H1 (cell line): ENCODE measurements at regions not wholly inside any gene's neighbourhood (a gene's known extent, or its start where the extent isn't known, plus 50 kb on each side); places are given as distances from the start of the nearest gene placed in this dataset.

Experiments
- EGR1 ChIP-seq: IDR thresholded peaks from 2 replicates; pipeline ENCODE4 v1.6.1; 2011; ENCODE audit warnings: low read depth, low read length, borderline replicate concordance
- EZH2 ChIP-seq: fragments of 200-600 bp; sonication (generic); IDR thresholded peaks from 2 replicates; pipeline ENCODE4 v1.7.1; 2012; ENCODE audit warnings: low read depth, mild to moderate bottlenecking, moderate library complexity, low read length, inconsistent platforms; ENCODE audit not compliant: severe bottlenecking
- FOSL1 ChIP-seq: IDR thresholded peaks from 2 replicates; pipeline ENCODE4 v1.6.1; 2011; ENCODE audit warnings: mild to moderate bottlenecking, low read depth, low read length, moderate library complexity; ENCODE audit not compliant: insufficient read depth
- POLR2AphosphoS5 ChIP-seq: IDR thresholded peaks from 2 replicates; pipeline ENCODE4 v1.6.1; 2011; ENCODE audit warnings: low read depth, low read length
- RAD21 ChIP-seq, 2 experiments: IDR thresholded peaks in 1 of 2; conservative IDR thresholded peaks in 1 of 2; 2 replicates each; pipeline ENCODE4 v1.6.1; 2011; ENCODE audit warnings: low read depth in 2 of 2, low read length in 2 of 2, improper control_type of control experiment in 1 of 2, inconsistent platforms in 1 of 2, mild to moderate bottlenecking in 1 of 2, moderate library complexity in 1 of 2
- RFX5 ChIP-seq: IDR thresholded peaks from 2 replicates; pipeline ENCODE4 v1.6.1; 2011; ENCODE audit warnings: low read depth, low read length, improper control_type of control experiment, borderline replicate concordance
- SP1 ChIP-seq: IDR thresholded peaks from 2 replicates; pipeline ENCODE4 v1.6.1; 2011; ENCODE audit warnings: low read depth, low read length
- TF ChIP-seq, protein P1 (sequence below), 3 experiments: IDR thresholded peaks; 1 replicate in 2 of 3; 2 replicates in 1 of 3; pipeline versions ENCODE4 v1.5.1 to v1.6.1; 2011; ENCODE audit warnings: low read length in 3 of 3, mild to moderate bottlenecking in 3 of 3, inconsistent platforms in 2 of 3, low read depth in 1 of 3, moderate library complexity in 1 of 3; ENCODE audit not compliant: insufficient read depth in 1 of 3; ENCODE audit errors: control extremely low read depth in 1 of 3

DNA sequence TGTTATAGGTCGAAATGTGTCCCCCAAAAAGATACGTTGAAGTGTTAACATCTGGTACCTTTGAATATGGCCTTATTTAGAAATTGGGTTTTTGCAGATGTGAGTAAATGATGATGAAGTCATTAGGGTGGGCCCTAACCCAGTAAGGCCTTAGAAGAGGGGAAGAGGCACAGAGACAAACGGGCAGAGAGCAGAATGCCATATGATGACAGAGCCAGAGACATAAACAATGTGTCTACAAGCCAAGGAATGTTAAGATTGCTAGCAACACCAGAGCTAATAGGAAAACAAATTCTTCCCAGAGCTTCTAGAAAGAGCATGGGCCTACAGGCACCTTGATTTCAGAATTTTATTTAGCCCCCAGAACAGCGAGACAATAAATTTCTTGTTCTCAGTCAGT is 693.1 kb upstream of the NECTIN3 start:
- TF ChIP-seq, protein P1, sequence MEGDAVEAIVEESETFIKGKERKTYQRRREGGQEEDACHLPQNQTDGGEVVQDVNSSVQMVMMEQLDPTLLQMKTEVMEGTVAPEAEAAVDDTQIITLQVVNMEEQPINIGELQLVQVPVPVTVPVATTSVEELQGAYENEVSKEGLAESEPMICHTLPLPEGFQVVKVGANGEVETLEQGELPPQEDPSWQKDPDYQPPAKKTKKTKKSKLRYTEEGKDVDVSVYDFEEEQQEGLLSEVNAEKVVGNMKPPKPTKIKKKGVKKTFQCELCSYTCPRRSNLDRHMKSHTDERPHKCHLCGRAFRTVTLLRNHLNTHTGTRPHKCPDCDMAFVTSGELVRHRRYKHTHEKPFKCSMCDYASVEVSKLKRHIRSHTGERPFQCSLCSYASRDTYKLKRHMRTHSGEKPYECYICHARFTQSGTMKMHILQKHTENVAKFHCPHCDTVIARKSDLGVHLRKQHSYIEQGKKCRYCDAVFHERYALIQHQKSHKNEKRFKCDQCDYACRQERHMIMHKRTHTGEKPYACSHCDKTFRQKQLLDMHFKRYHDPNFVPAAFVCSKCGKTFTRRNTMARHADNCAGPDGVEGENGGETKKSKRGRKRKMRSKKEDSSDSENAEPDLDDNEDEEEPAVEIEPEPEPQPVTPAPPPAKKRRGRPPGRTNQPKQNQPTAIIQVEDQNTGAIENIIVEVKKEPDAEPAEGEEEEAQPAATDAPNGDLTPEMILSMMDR (IDR thresholded peaks at IDR 0.05; ENCODE audit: control extremely low read depth in 1 of 3, insufficient read depth in 1 of 3, low read depth in 1 of 3, low read length in 3 of 3): no peak
- TF ChIP-seq EZH2 (no peak), EGR1 (no peak), SP1 (no peak), RFX5 (no peak), FOSL1 (no peak), POLR2AphosphoS5 (no peak), RAD21 (IDR thresholded peaks at IDR 0.05 in 1 of 2, conservative IDR thresholded peaks at IDR 0.05 in 1 of 2; ENCODE audit: low read depth in 2 of 2, low read length in 2 of 2) (no peak)
